ENCODE measurements at regions not wholly inside any gene's neighbourhood (a gene's known extent, or its start where the extent isn't known, plus 50 kb on each side); places are given as distances from the start of the nearest gene placed in this dataset.

DNA sequence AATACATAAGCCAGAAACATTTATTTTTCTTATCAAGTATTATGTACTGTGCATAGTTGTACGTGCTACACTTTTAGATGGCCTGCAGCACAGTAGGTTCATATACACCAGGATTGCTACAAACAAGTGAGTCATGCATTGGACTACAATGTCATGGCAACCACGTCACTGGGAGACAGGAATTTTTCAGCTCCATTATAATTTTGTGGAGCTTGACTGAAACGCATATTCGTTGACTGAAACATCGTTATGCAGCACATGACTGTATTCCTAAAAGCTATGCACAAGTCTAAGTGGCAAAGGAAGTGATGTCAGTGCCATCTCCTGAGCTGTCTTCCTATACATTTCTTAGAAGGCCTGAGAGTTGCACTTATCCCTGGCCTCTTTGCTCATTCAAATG lies 871.8 kb downstream of the IPMK start:
- Mint-ChIP-seq H3K27me3 (no peaks in the 10 kb centered on the region), H3K4me1 (no peaks in the 10 kb centered on the region), H3K27ac (no peak overlapping the region), H3K9me3 (ENCODE audit: insufficient read depth) (no peaks in the 10 kb centered on the region), H3K4me3 (no peak overlapping the region)
- Histone ChIP-seq H3K79me2 (ENCODE audit: control insufficient read depth, insufficient read depth, low read length) (no peaks in the 10 kb centered on the region), H3K4me3 (ENCODE audit: control extremely low read depth in 1 of 5, extremely low read depth in 1 of 5, insufficient read depth in 1 of 5, low read depth in 2 of 5, low read length in 4 of 5) (no peak overlapping the region), H3K4me2 (replicated peaks; ENCODE audit: low read depth, low read length, poor library complexity, severe bottlenecking) (no peak overlapping the region), H3K9ac (ENCODE audit: low read length) (no peak overlapping the region), H3K27ac (ENCODE audit: low read length in 2 of 2) (no peak overlapping the region), H3K9me3 (ENCODE audit: control extremely low read depth in 1 of 3, control insufficient read depth in 2 of 3, insufficient read depth in 1 of 3, low read length in 2 of 3) (no peaks in the 10 kb centered on the region), H3K4me1 (ENCODE audit: control insufficient read depth in 2 of 2, insufficient read depth in 2 of 2, low read length in 2 of 2) (no peaks in the 10 kb centered on the region), H4K20me1 (ENCODE audit: control insufficient read depth, insufficient read depth, low read length, poor library complexity, severe bottlenecking) (no peaks in the 10 kb centered on the region), H3K36me3 (replicated peaks in 1 of 2; ENCODE audit: control extremely low read depth in 1 of 2, control insufficient read depth in 1 of 2, extremely low read depth in 1 of 2, insufficient read depth in 2 of 2, low read length in 1 of 2) (no peaks in the 10 kb centered on the region), H3K27me3 (replicated peaks in 1 of 4; ENCODE audit: control extremely low read depth in 1 of 4, control insufficient read depth in 3 of 4, insufficient read depth in 4 of 4, low read length in 3 of 4) (no peaks in the 10 kb centered on the region), H2AFZ (ENCODE audit: insufficient read depth, low read depth, low read length, poor library complexity, severe bottlenecking) (no peak overlapping the region)
- intact Hi-C loops (cut with micrococcal nuclease): no loop called here
- DNase-seq: no peak
- WGBS (ENCODE audit: insufficient coverage): 81% methylated on average over 5 of the region's 5 CpGs
- no peak for ATAC-seq (ENCODE audit: low read depth)
- ChIA-PET POLR2A (no interaction called here), CTCF (no interaction called here)
- TF ChIP-seq EZH2 (IDR thresholded peaks at IDR 0.05; ENCODE audit: borderline replicate concordance, insufficient read depth, low read depth, low read length, poor library complexity, severe bottlenecking) (no peak), CTCF (IDR thresholded peaks at IDR 0.05) (no peak)

DNA sequence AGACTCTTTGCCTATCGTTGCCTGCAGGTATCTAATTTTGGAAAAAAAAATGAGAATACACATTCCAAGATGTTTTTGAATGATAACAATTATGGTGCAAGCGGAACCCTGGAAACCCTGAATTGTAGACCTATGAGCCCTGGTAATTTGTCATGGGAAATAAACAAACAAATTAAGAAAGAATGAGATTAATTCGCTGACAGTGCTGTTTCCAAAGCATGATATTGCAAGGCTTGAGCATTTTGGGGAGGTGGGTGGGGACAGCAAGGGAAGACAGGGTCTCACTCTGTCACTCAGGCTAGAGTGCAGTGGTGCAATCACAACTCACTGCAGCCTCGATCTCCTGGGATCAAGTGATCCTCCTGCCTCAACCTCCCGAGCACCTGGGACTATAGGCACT lies 900.3 kb downstream of the IPMK start:
- ChIA-PET CTCF (no interaction called here), POLR2A (no interaction called here)
- Histone ChIP-seq H4K20me1 (ENCODE audit: control insufficient read depth, insufficient read depth, low read length, poor library complexity, severe bottlenecking) (no peaks in the 10 kb centered on the region), H3K36me3 (replicated peaks in 1 of 2; ENCODE audit: control extremely low read depth in 1 of 2, control insufficient read depth in 1 of 2, extremely low read depth in 1 of 2, insufficient read depth in 2 of 2, low read length in 1 of 2) (no peaks in the 10 kb centered on the region), H3K4me1 (ENCODE audit: control insufficient read depth in 2 of 2, insufficient read depth in 2 of 2, low read length in 2 of 2) (no peaks in the 10 kb centered on the region), H3K9me3 (ENCODE audit: control extremely low read depth in 1 of 3, control insufficient read depth in 2 of 3, insufficient read depth in 1 of 3, low read length in 2 of 3) (no peaks in the 10 kb centered on the region), H3K4me3 (ENCODE audit: control extremely low read depth in 1 of 5, extremely low read depth in 1 of 5, insufficient read depth in 1 of 5, low read depth in 2 of 5, low read length in 4 of 5) (no peak overlapping the region), H2AFZ (ENCODE audit: insufficient read depth, low read depth, low read length, poor library complexity, severe bottlenecking) (no peak overlapping the region), H3K9ac (ENCODE audit: low read length) (no peak overlapping the region), H3K4me2 (replicated peaks; ENCODE audit: low read depth, low read length, poor library complexity, severe bottlenecking) (no peak overlapping the region), H3K27me3 (replicated peaks in 1 of 4; ENCODE audit: control extremely low read depth in 1 of 4, control insufficient read depth in 3 of 4, insufficient read depth in 4 of 4, low read length in 3 of 4) (no peaks in the 10 kb centered on the region), H3K27ac (ENCODE audit: low read length in 2 of 2) (no peak overlapping the region), H3K79me2 (ENCODE audit: control insufficient read depth, insufficient read depth, low read length) (no peaks in the 10 kb centered on the region)
- Mint-ChIP-seq H3K4me1 (no peaks in the 10 kb centered on the region), H3K27me3 (no peaks in the 10 kb centered on the region), H3K4me3 (no peak overlapping the region), H3K9me3 (ENCODE audit: insufficient read depth) (no peaks in the 10 kb centered on the region), H3K27ac (no peak overlapping the region)
- TF ChIP-seq EZH2 (IDR thresholded peaks at IDR 0.05; ENCODE audit: borderline replicate concordance, insufficient read depth, low read depth, low read length, poor library complexity, severe bottlenecking): no peak
- TF ChIP-seq CTCF (IDR thresholded peaks at IDR 0.05): no peak
- intact Hi-C loops (cut with micrococcal nuclease): no loop called here
- DNase-seq (no peak), ATAC-seq (ENCODE audit: low read depth) (no peak)
- WGBS (ENCODE audit: insufficient coverage): 86% methylated on average over 2 of the region's 5 CpGs
